SU-DHL-6 (cell line): ENCODE measurements at regions not wholly inside any gene's neighbourhood (a gene's known extent, or its start where the extent isn't known, plus 50 kb on each side); places are given as distances from the start of the nearest gene placed in this dataset.

Source experiments
- H2AFZ ChIP-seq: fragments of 200-600 bp; sonication (generic); 2 replicates; pipeline ENCODE4 v1.6.1; 2014; ENCODE audit warnings: low read depth, mild to moderate bottlenecking, moderate library complexity, mixed read lengths, antibody characterized with exemption, low read length; ENCODE audit not compliant: severe bottlenecking
- H3F3A ChIP-seq: fragments of 200-600 bp; shearing (Covaris generic); 2 replicates; pipeline ENCODE4 v1.6.0; 2016; ENCODE audit warnings: antibody characterized with exemption, mild to moderate bottlenecking; ENCODE audit not compliant: insufficient read depth
- H3K27ac ChIP-seq: fragments of 200-600 bp; sonication (generic); 2 replicates; pipeline ENCODE4 v1.5.1; 2016; ENCODE audit warnings: low read depth, mild to moderate bottlenecking, low read length, moderate library complexity, mixed read lengths
- H3K27me3 ChIP-seq: fragments of 200-600 bp; sonication (generic), shearing (Covaris generic); 2 replicates; pipeline ENCODE4 v1.6.0; 2014; ENCODE audit warnings: mild to moderate bottlenecking, low read length
- H3K36me3 ChIP-seq: fragments of 200-600 bp; sonication (generic); 2 replicates; pipeline ENCODE4 v1.6.1; 2014; ENCODE audit warnings: mild to moderate bottlenecking, low read length, mixed read lengths
- H3K4me2 ChIP-seq: fragments of 300-600, 200-600 bp; shearing (Covaris generic), sonication (generic); 2 replicates; pipeline ENCODE4 v1.6.0; 2014; ENCODE audit warnings: low read length, low read depth, mild to moderate bottlenecking; ENCODE audit not compliant: poor library complexity, severe bottlenecking
- H3K4me3 ChIP-seq: fragments of 200-600 bp; sonication (generic); 2 replicates; pipeline ENCODE4 v1.5.1; 2014; ENCODE audit warnings: antibody characterized with exemption, low read length, mild to moderate bottlenecking, mixed read lengths; ENCODE audit not compliant: insufficient read depth, poor library complexity, severe bottlenecking
- H3K79me2 ChIP-seq: fragments of 200-600 bp; sonication (generic); 2 replicates; pipeline ENCODE4 v1.6.1; 2014; ENCODE audit warnings: mild to moderate bottlenecking, low read length, moderate library complexity; ENCODE audit not compliant: insufficient read depth
- H3K9ac ChIP-seq: fragments of 200-600 bp; sonication (generic); 2 replicates; pipeline ENCODE4 v1.7.0; 2014; ENCODE audit warnings: mild to moderate bottlenecking, low read length
- H3K9me2 ChIP-seq: fragments of 200-600 bp; sonication (generic); replicated peaks from 2 replicates; pipeline ENCODE4 v1.6.1; 2014; ENCODE audit warnings: low read length; ENCODE audit not compliant: insufficient read depth
- H3K9me3 ChIP-seq: fragments of 200-600 bp; sonication (generic); 2 replicates; pipeline ENCODE4 v1.6.1; 2014; ENCODE audit warnings: low read length, mixed read lengths; ENCODE audit not compliant: insufficient read depth
- H4K20me1 ChIP-seq: fragments of 200-600 bp; sonication (generic); 2 replicates; pipeline ENCODE4 v1.6.1; 2014; ENCODE audit warnings: low read depth, mild to moderate bottlenecking, antibody characterized with exemption, low read length, moderate library complexity, mixed read lengths
- CTCF ChIP-seq: fragments of 200-600 bp; sonication (generic); IDR thresholded peaks from one replicate; pipeline ENCODE4 v1.5.1; 2017; ENCODE audit warnings: antibody characterized with exemption, mild to moderate bottlenecking, low read length, moderate library complexity; ENCODE audit not compliant: insufficient read depth, poor library complexity, severe bottlenecking
- EZH2phosphoT487 ChIP-seq: fragments of 200-600 bp; sonication (generic), shearing (Covaris generic); conservative IDR thresholded peaks from 2 replicates; pipeline ENCODE4 v1.6.1; 2018; ENCODE audit warnings: mild to moderate bottlenecking, antibody characterized with exemption, low read length, moderate library complexity, mixed read lengths

GRCh38 chr13:21826214-21827015 lies 155.5 kb downstream of the FGF9 start:
- TF ChIP-seq EZH2phosphoT487 (no peak), CTCF (no peak)
- no peaks in the 10 kb centered on the region for H3K9me2 ChIP-seq
- H3F3A ChIP-seq = no peaks in the 10 kb centered on the region
- no peaks in the 10 kb centered on the region for H3K27me3 ChIP-seq
- no peak overlapping the region for H3K9ac ChIP-seq
- no peaks in the 10 kb centered on the region for H3K79me2 ChIP-seq
- H2AFZ ChIP-seq = no peak overlapping the region
- H3K4me2 ChIP-seq = no peak overlapping the region
- H4K20me1 ChIP-seq = no peaks in the 10 kb centered on the region
- no peaks in the 10 kb centered on the region for H3K9me3 ChIP-seq
- H3K36me3 ChIP-seq = no peaks in the 10 kb centered on the region
- no peak overlapping the region for H3K27ac ChIP-seq
- no peak overlapping the region for H3K4me3 ChIP-seq

GRCh38 chr13:21831654-21832324 lies 160.9 kb downstream of the FGF9 start:
- Histone ChIP-seq H3K27me3 (no peaks in the 10 kb centered on the region), H3F3A (no peaks in the 10 kb centered on the region), H3K4me2 (no peak overlapping the region)

GRCh38 chr13:21833921-21834320 lies 163.0 kb downstream of the FGF9 start:
- H3K4me3 ChIP-seq = no peak overlapping the region
- H3K9me2 ChIP-seq = no peaks in the 10 kb centered on the region
- H3K9me3 ChIP-seq = no peaks in the 10 kb centered on the region
- H4K20me1 ChIP-seq = no peaks in the 10 kb centered on the region
- no peak overlapping the region for H3K4me2 ChIP-seq
- no peak for TF ChIP-seq CTCF
- TF ChIP-seq EZH2phosphoT487 = no peak
- H2AFZ ChIP-seq = no peak overlapping the region
- H3K27me3 ChIP-seq = no peaks in the 10 kb centered on the region
- H3F3A ChIP-seq = no peaks in the 10 kb centered on the region
- H3K79me2 ChIP-seq = no peaks in the 10 kb centered on the region
- H3K27ac ChIP-seq = no peak overlapping the region
- no peaks in the 10 kb centered on the region for H3K36me3 ChIP-seq
- no peak overlapping the region for H3K9ac ChIP-seq

More at GRCh38 chr13:21831654-21832324, 160.9 kb downstream of the FGF9 start:
- no peaks in the 10 kb centered on the region for H3K36me3 ChIP-seq
- H3K4me3 ChIP-seq = no peak overlapping the region
- H3K27ac ChIP-seq = no peak overlapping the region
- H3K9me2 ChIP-seq = no peaks in the 10 kb centered on the region
- H2AFZ ChIP-seq = no peak overlapping the region
- no peaks in the 10 kb centered on the region for H3K9me3 ChIP-seq
- no peaks in the 10 kb centered on the region for H4K20me1 ChIP-seq
- H3K79me2 ChIP-seq = no peaks in the 10 kb centered on the region
- H3K9ac ChIP-seq = no peak overlapping the region
- TF ChIP-seq CTCF (no peak), EZH2phosphoT487 (no peak)
